Endothelial cell of umbilical vein (primary cell): ENCODE measurements at regions not wholly inside any gene's neighbourhood (a gene's known extent, or its start where the extent isn't known, plus 50 kb on each side); places are given as distances from the start of the nearest gene placed in this dataset.

ENCODE experiments used
- BruUV-seq: library from RNA; stranded (reverse); fragments of 400-500 nt; replicated peaks from 2 replicates; lab custom pipeline; 2021; lab: Mats Ljungman, UMichigan
- CTCF ChIA-PET: fragments of 300-600, 350-600 bp; sonication (Branson Sonifier 250); formaldehyde crosslinking; loops from one replicate; lab custom pipeline; 2021; ENCODE audit warnings: antibody characterized with exemption, inconsistent platforms; lab: Charles Lee
- POLR2A ChIA-PET: fragments of 300-600, 350-600 bp; sonication (Branson Sonifier 250); formaldehyde crosslinking; loops from one replicate; lab custom pipeline; 2021; ENCODE audit warnings: antibody characterized with exemption, inconsistent platforms; lab: Charles Lee
- DNase-seq: peaks from one replicate; pipeline ENCODE4 v3.0.0-alpha.2; 2011; ENCODE audit warnings: low read depth, low spot score
- FAIRE-seq: peaks from 2 replicates; lab custom pipeline; 2011; peaks lifted over from hg19 to GRCh38; lab: Jason Lieb, UNC
- H2AFZ ChIP-seq: 2 replicates; pipeline ENCODE4 v1.6.0; 2012; ENCODE audit warnings: low read depth, low read length, control low read depth, inconsistent platforms
- H3K27ac ChIP-seq: 2 replicates; pipeline ENCODE4 v1.5.1; 2011; ENCODE audit warnings: low read depth, mild to moderate bottlenecking, control low read depth, low read length, moderate library complexity; ENCODE audit not compliant: insufficient read depth
- H3K27me3 ChIP-seq, 2 experiments: 2 replicates each; pipeline versions ENCODE4 v1.6.0 to v1.6.1; 2011; ENCODE audit warnings: low read length in 2 of 2, mixed read lengths in 1 of 2; ENCODE audit not compliant: control insufficient read depth in 2 of 2, insufficient read depth in 2 of 2
- H3K36me3 ChIP-seq, 2 experiments: 2 replicates in 1 of 2; 3 replicates in 1 of 2; pipeline ENCODE4 v1.5.1; 2011; ENCODE audit warnings: low read length in 2 of 2, mild to moderate bottlenecking in 1 of 2, moderate library complexity in 1 of 2; ENCODE audit not compliant: control insufficient read depth in 2 of 2, insufficient read depth in 2 of 2; ENCODE audit errors: extremely low read depth in 1 of 2
- H3K4me1 ChIP-seq: 3 replicates; pipeline ENCODE4 v1.5.1; 2011; ENCODE audit warnings: mild to moderate bottlenecking, low read length; ENCODE audit not compliant: control insufficient read depth, insufficient read depth; ENCODE audit errors: extremely low read depth
- H3K4me2 ChIP-seq: 2 replicates; pipeline ENCODE4 v1.6.1; 2011; ENCODE audit warnings: low read length, control low read depth, mixed read lengths; ENCODE audit not compliant: insufficient read depth
- H3K4me3 ChIP-seq, 3 experiments: fragments of 200-600 bp in 1 of 3; sonication (generic), shearing (Covaris generic) in 1 of 3; replicated peaks in 1 of 3; 2 replicates each; pipeline ENCODE4 v1.5.1; 2011 to 2016; ENCODE audit warnings: control low read depth in 3 of 3, low read length in 3 of 3, mild to moderate bottlenecking in 2 of 3, inconsistent platforms in 1 of 3, low read depth in 1 of 3, moderate library complexity in 1 of 3; ENCODE audit not compliant: insufficient read depth in 1 of 3
- H3K79me2 ChIP-seq: 2 replicates; pipeline ENCODE4 v1.6.0; 2012; ENCODE audit warnings: low read length, inconsistent platforms; ENCODE audit not compliant: control insufficient read depth, insufficient read depth
- H3K9ac ChIP-seq: replicated peaks from 2 replicates; pipeline ENCODE3; 2011; ENCODE audit warnings: low read length, control low read depth; ENCODE audit not compliant: insufficient read depth; ENCODE audit errors: extremely low read depth
- H3K9me1 ChIP-seq: replicated peaks from 3 replicates; pipeline ENCODE4 v1.6.0; 2011; ENCODE audit warnings: mild to moderate bottlenecking, low read length; ENCODE audit not compliant: control insufficient read depth, insufficient read depth; ENCODE audit errors: extremely low read depth
- H3K9me3 ChIP-seq: replicated peaks from 2 replicates; pipeline ENCODE4 v1.5.1; 2012; ENCODE audit warnings: low read length, inconsistent platforms; ENCODE audit not compliant: control insufficient read depth, insufficient read depth
- H4K20me1 ChIP-seq: replicated peaks from 2 replicates; pipeline ENCODE3; 2011; ENCODE audit warnings: mild to moderate bottlenecking, low read length; ENCODE audit not compliant: control insufficient read depth, insufficient read depth; ENCODE audit errors: extremely low read depth
- JUN ChIP-seq: IDR thresholded peaks from 2 replicates; pipeline ENCODE4 v1.6.1; 2011; ENCODE audit warnings: borderline replicate concordance, low read depth; ENCODE audit not compliant: insufficient read length, insufficient read depth
- POLR2A ChIP-seq: IDR thresholded peaks from 2 replicates; pipeline ENCODE4 v1.6.1; 2012; ENCODE audit warnings: low read depth, mild to moderate bottlenecking, control low read depth, low read length
- POLR2AphosphoS5 ChIP-seq: IDR thresholded peaks from 2 replicates; pipeline ENCODE4 v1.6.1; 2012; ENCODE audit warnings: low read depth, mild to moderate bottlenecking, control low read depth, low read length, moderate library complexity; ENCODE audit not compliant: insufficient read depth
- dilution Hi-C: fragments of 300-500 bp; cut with MboI; formaldehyde crosslinking; loops from one replicate; pipeline ENCODE4 v1.15.0; 2019; ENCODE audit warnings: low sequenced_read_pairs; ENCODE audit not compliant: extremely low pct_ligation_motif_present
- intact Hi-C: fragments of 100-400 bp; cut with micrococcal nuclease; formaldehyde crosslinking; loops from one replicate; pipeline ENCODE4 v1.10.0; 2022

DNA sequence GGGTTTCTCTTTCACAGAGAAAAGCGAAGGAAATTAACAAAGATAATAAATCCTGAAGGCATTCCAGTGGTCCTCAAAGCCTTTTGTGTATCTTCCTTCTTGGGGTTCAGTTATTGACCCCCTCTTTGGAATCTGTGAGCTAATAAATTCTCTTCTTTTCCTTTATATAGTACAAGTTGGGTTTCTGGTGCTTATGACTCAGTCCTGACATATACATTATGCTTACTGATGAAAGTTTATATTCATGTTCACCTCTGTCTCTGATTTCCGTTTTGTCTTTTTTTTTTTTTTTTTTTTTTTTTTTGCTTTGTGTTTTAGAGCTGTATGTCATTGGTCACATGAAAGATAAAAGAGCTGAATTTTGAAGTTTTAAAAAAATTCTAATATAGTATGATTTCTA lies 230.7 kb upstream of the RBMS3 start:
- H3K4me3 ChIP-seq, result no peak overlapping the region
- no peaks in the 10 kb centered on the region for H3K79me2 ChIP-seq
- no peaks in the 10 kb centered on the region for H3K9me3 ChIP-seq
- H3K9me1 ChIP-seq, result no peaks in the 10 kb centered on the region
- H3K36me3 ChIP-seq, result no peaks in the 10 kb centered on the region
- TF ChIP-seq POLR2A (no peak), JUN (no peak)
- no peak overlapping the region for H3K9ac ChIP-seq
- no peak overlapping the region for H3K27ac ChIP-seq
- no peaks in the 10 kb centered on the region for H3K27me3 ChIP-seq
- CTCF ChIA-PET, result interaction anchor here (0.9 to 1.3 kb wide), 3 partner anchors 16 to 129 kb away, joined by 3 read pairs; no protein-coding TSS in a partner anchor
- intact Hi-C loops (no loop called here), dilution Hi-C loops (no loop called here)
- FAIRE-seq (no peak), DNase-seq (no peak)
- no peaks in the 10 kb centered on the region for H3K4me1 ChIP-seq
- BruUV-seq, result no TSS peak
- no peak overlapping the region for H3K4me2 ChIP-seq
- POLR2A ChIA-PET, result no interaction called here
- H2AFZ ChIP-seq, result no peak overlapping the region
- no peaks in the 10 kb centered on the region for H4K20me1 ChIP-seq

DNA sequence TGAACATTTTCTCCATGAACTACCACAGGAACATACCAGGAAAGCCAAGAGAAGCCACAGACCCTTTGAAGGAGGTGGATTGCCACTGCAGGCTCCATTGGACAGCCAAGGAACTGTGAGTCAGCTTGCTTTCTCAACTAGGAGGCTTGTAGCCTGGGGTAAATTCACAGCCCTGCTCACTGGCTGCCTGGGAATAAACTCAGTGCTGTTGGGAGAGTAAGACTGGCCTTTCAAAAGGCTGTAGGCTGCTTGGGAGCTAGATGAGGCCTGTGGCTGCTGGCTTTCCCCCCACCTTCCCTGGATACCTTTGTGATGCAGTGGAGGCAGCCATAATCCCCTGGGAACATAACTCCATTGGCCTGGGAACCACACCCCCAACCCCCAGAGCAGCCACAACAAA lies 223.5 kb upstream of the RBMS3 start:
- no peak overlapping the region for H3K27ac ChIP-seq
- FAIRE-seq (no peak), DNase-seq (no peak)
- no peak for TF ChIP-seq POLR2AphosphoS5
- H3K9me3 ChIP-seq, result no peaks in the 10 kb centered on the region
- no peaks in the 10 kb centered on the region for H3K4me1 ChIP-seq
- H2AFZ ChIP-seq, result no peak overlapping the region
- H3K36me3 ChIP-seq, result no peaks in the 10 kb centered on the region
- H3K4me3 ChIP-seq, result no peak overlapping the region
- H3K9me1 ChIP-seq, result no peaks in the 10 kb centered on the region
- H3K27me3 ChIP-seq, result no peaks in the 10 kb centered on the region
- intact Hi-C loops, result no loop called here
- H3K9ac ChIP-seq, result no peak overlapping the region
- H4K20me1 ChIP-seq, result no peaks in the 10 kb centered on the region
- dilution Hi-C loops, result no loop called here
- no peak overlapping the region for H3K4me2 ChIP-seq
- no peaks in the 10 kb centered on the region for H3K79me2 ChIP-seq
- CTCF ChIA-PET, result interaction anchor here (0.7 to 0.8 kb wide), 2 partner anchors 9 to 14 kb away, joined by 3 read pairs; no protein-coding TSS in a partner anchor
- POLR2A ChIA-PET, result no interaction called here
- no TSS peak for BruUV-seq
